Immature natural killer cell (primary cell): ENCODE measurements at regions not wholly inside any gene's neighbourhood (a gene's known extent, or its start where the extent isn't known, plus 50 kb on each side); places are given as distances from the start of the nearest gene placed in this dataset.

Experiments used
- DNase-seq, 3 donors: peaks; one replicate each; pipeline ENCODE4 v3.0.0; 2022; ENCODE audit warnings: mixed read lengths in 1 of 3
- H3K27ac Mint-ChIP-seq, 6 donors: one replicate each; pipeline ENCODE4 v1.8.0; 2020; ENCODE audit warnings: mixed read lengths in 6 of 6, mild to moderate bottlenecking in 5 of 6, inconsistent platforms in 4 of 6, moderate library complexity in 3 of 6
- H3K27me3 Mint-ChIP-seq, 3 donors: one replicate each; pipeline ENCODE4 v1.8.0; 2020 to 2021; ENCODE audit warnings: low read depth in 3 of 3, mild to moderate bottlenecking in 3 of 3, mixed read lengths in 3 of 3, moderate library complexity in 3 of 3, inconsistent platforms in 1 of 3
- H3K36me3 Mint-ChIP-seq, 3 donors: one replicate each; pipeline ENCODE4 v1.8.0; 2020; ENCODE audit warnings: mixed read lengths in 3 of 3, inconsistent platforms in 2 of 3, mild to moderate bottlenecking in 2 of 3
- H3K4me1 Mint-ChIP-seq, 2 donors: one replicate each; pipeline ENCODE4 v1.8.0; 2020; ENCODE audit warnings: inconsistent platforms in 2 of 2, mild to moderate bottlenecking in 2 of 2, mixed read lengths in 2 of 2, moderate library complexity in 1 of 2
- H3K4me3 Mint-ChIP-seq, 5 donors: one replicate each; pipeline ENCODE4 v1.8.0; 2020; ENCODE audit warnings: mild to moderate bottlenecking in 5 of 5, mixed read lengths in 5 of 5, inconsistent platforms in 3 of 5, moderate library complexity in 3 of 5
- H3K9me3 Mint-ChIP-seq, 6 donors: one replicate each; pipeline ENCODE4 v1.8.0; 2020; ENCODE audit warnings: mild to moderate bottlenecking in 6 of 6, mixed read lengths in 6 of 6, inconsistent platforms in 4 of 6, moderate library complexity in 3 of 6

DNA sequence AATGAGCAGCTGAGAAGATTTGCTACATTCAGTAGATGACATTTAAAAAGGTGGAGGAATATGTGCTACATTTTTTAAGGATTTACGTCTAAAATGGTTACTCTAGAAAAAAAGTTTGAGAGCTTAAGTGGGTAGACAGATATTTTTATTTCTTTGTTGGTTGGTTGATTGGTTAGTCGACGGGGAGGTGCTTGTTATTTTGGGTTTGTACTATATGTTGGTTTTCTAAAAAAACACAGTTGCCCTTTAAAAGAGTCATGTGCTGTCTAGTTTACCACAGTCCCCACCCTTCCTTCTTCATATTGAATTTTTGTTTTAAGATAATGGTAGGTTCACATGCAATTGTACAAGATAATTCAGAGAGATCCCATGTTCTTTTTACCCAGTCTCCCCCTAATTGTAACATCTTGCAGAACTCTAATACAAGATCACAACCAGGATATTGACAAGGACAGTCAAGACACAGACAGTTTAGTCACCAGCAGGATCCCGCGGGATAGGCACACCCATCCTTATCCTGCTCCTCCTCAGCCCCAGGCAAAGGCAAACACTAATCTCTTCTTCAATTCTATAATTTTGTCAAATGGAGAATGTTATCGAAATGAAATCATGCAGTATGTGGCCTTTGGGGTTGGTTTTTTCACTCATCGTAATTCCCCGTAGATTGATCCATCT is 171.4 kb downstream of the FOXO1 start:
- Mint-ChIP-seq H3K27ac (peak overlapping the region in 4 of 6 donors; percentile 1 to 77 (median 34)), H3K4me3 (peak overlapping the region; percentile 2 to 38 (median 15)), H3K4me1 (peaks cover 28 to 29% of the 10 kb centered on the region in 2 donors), H3K27me3 (peaks cover 2 to 5% (median 3%) of the 10 kb centered on the region in 3 donors), H3K9me3 (no peaks in the 10 kb centered on the region), H3K36me3 (no peaks in the 10 kb centered on the region)
- peak in 1 of 3 donors; percentile 10 for DNase-seq

DNA sequence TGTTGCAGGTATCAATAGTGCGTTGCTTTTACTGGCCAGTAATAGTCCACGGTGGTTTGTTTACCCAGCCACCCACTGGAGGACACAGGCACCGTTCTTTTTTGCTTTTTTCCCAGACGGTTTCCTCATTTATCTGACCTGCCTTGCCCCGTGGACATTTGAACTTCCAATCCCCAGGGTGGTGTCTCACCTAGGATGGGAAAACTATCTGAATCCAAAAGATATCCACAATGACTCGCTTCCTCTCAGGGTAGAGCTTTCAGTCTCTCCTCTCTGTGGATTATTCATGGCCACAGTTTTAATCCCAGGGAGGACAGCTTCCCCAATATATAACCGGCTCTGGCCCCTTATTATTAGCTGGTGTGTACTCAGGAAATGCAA is 170.8 kb downstream of the FOXO1 start:
- Mint-ChIP-seq H3K36me3 (no peaks in the 10 kb centered on the region), H3K27ac (no peak overlapping the region), H3K27me3 (peaks cover 2 to 5% (median 3%) of the 10 kb centered on the region in 3 donors), H3K4me3 (peak overlapping the region in 1 of 5 donors; percentile 3), H3K9me3 (no peaks in the 10 kb centered on the region), H3K4me1 (peaks cover 28 to 29% of the 10 kb centered on the region in 2 donors)
- DNase-seq: no peak

GRCh38 chr13:40496035-40496810 is 170.2 kb downstream of the FOXO1 start:
- no peak overlapping the region for H3K4me3 Mint-ChIP-seq
- no peaks in the 10 kb centered on the region for H3K36me3 Mint-ChIP-seq
- no peaks in the 10 kb centered on the region for H3K9me3 Mint-ChIP-seq
- H3K27me3 Mint-ChIP-seq: peaks cover 2 to 5% (median 3%) of the 10 kb centered on the region in 3 donors
- H3K4me1 Mint-ChIP-seq: peaks cover 28 to 29% of the 10 kb centered on the region in 2 donors
- DNase-seq: no peak
- H3K27ac Mint-ChIP-seq: no peak overlapping the region

DNA sequence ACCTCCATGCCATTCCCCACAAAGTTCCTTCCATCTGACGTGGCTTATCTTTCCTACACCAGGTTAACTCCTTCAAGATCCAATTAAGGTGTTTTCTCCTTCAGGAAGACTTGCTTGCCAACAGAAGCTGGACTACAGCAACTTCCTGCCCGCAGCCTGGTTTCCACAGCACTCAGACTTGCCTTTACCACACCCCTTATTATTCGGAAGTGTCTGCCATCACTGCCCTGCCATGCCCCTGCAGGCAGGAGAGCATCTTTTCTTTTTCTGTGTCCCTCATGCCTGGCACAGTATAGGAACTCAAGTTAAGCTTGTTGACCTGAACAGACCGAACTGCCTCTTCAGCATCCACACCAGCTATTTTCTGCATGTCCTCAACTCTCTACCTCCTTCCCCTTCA is 168.0 kb downstream of the FOXO1 start:
- H3K36me3 Mint-ChIP-seq: no peaks in the 10 kb centered on the region
- DNase-seq: no peak
- H3K4me1 Mint-ChIP-seq: peaks cover 27 to 29% of the 10 kb centered on the region in 2 donors
- no peak overlapping the region for H3K27ac Mint-ChIP-seq
- H3K9me3 Mint-ChIP-seq: no peaks in the 10 kb centered on the region
- peaks cover 2 to 6% (median 5%) of the 10 kb centered on the region in 3 donors for H3K27me3 Mint-ChIP-seq
- no peak overlapping the region for H3K4me3 Mint-ChIP-seq

DNA sequence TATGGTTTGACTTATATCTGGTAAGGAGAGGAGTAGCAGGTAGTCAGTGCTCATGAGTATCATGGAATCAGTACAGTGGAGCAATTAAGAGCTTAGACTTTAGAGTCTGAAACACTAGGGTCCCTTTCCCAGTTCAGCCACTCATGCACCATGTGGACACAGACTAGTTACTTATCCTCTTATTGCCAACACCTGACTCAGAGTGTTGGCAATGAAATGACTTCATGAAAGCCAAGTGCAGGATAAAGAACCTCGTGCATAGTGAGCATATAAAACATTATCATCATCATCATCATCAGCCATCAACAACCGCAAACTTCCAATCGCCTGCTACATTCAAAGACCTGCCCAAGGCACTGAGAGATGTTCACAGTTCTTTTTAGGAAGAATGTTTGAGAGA is 164.2 kb downstream of the FOXO1 start:
- Mint-ChIP-seq H3K4me1 (no peaks in the 10 kb centered on the region), H3K4me3 (no peak overlapping the region), H3K27me3 (peaks cover 3 to 5% (median 4%) of the 10 kb centered on the region in 3 donors), H3K36me3 (no peaks in the 10 kb centered on the region), H3K9me3 (no peaks in the 10 kb centered on the region), H3K27ac (no peak overlapping the region)
- no peak for DNase-seq

GRCh38 chr13:40503011-40503410 is 163.4 kb downstream of the FOXO1 start:
- H3K4me1 Mint-ChIP-seq: no peaks in the 10 kb centered on the region
- no peaks in the 10 kb centered on the region for H3K36me3 Mint-ChIP-seq
- H3K4me3 Mint-ChIP-seq: no peak overlapping the region
- H3K9me3 Mint-ChIP-seq: no peaks in the 10 kb centered on the region
- DNase-seq: no peak
- no peak overlapping the region for H3K27ac Mint-ChIP-seq
- H3K27me3 Mint-ChIP-seq: peaks cover 0 to 3% (median 3%) of the 10 kb centered on the region in 3 donors

- Mint-ChIP-seq H3K4me1 (no peaks in the 10 kb centered on the region), H3K27me3 (peaks cover 0 to 3% (median 3%) of the 10 kb centered on the region in 3 donors), H3K27ac (no peak overlapping the region), H3K36me3 (no peaks in the 10 kb centered on the region), H3K9me3 (no peaks in the 10 kb centered on the region), H3K4me3 (no peak overlapping the region)
- no peak for DNase-seq
Measured at GRCh38 chr13:40503966-40504591, 162.4 kb downstream of the FOXO1 start.

- no peaks in the 10 kb centered on the region for H3K9me3 Mint-ChIP-seq
- DNase-seq: no peak
- no peak overlapping the region for H3K4me3 Mint-ChIP-seq
- H3K36me3 Mint-ChIP-seq: no peaks in the 10 kb centered on the region
- peaks cover 0 to 3% (median 3%) of the 10 kb centered on the region in 3 donors for H3K27me3 Mint-ChIP-seq
- no peaks in the 10 kb centered on the region for H3K4me1 Mint-ChIP-seq
- H3K27ac Mint-ChIP-seq: peak overlapping the region in 1 of 6 donors; percentile 14
Measured at GRCh38 chr13:40504641-40505040, 161.8 kb downstream of the FOXO1 start.

- Mint-ChIP-seq H3K4me3 (no peak overlapping the region), H3K4me1 (no peaks in the 10 kb centered on the region), H3K27me3 (peaks cover 0 to 3% (median 3%) of the 10 kb centered on the region in 3 donors), H3K27ac (no peak overlapping the region), H3K36me3 (no peaks in the 10 kb centered on the region), H3K9me3 (no peaks in the 10 kb centered on the region)
- no peak for DNase-seq
Measured at GRCh38 chr13:40505196-40505595, 161.2 kb downstream of the FOXO1 start.
